A673 (cell line): ENCODE measurements at regions not wholly inside any gene's neighbourhood (a gene's known extent, or its start where the extent isn't known, plus 50 kb on each side); places are given as distances from the start of the nearest gene placed in this dataset.

ENCODE experiments used
- CTCF ChIP-seq: fragments of 300-800, 200-600 bp; sonication (generic); conservative IDR thresholded peaks from 2 replicates; pipeline ENCODE4 v1.5.1; 2017; ENCODE audit warnings: low read depth, mild to moderate bottlenecking, antibody characterized with exemption, low read length, moderate library complexity, mixed read lengths
- EZH2 ChIP-seq: fragments of 200-600 bp; sonication (generic); IDR thresholded peaks from 2 replicates; pipeline ENCODE4 v1.6.1; 2017; ENCODE audit warnings: borderline replicate concordance, low read depth, mild to moderate bottlenecking, mixed read lengths, antibody characterized with exemption, low read length; ENCODE audit not compliant: poor library complexity, severe bottlenecking

- TF ChIP-seq EZH2 (no peak), CTCF (no peak)
Observed at GRCh38 chr16:86166414-86166813, 267.5 kb downstream of the IRF8 start.
